Left kidney (tissue), 1 donor: ENCODE measurements at regions not wholly inside any gene's neighbourhood (a gene's known extent, or its start where the extent isn't known, plus 50 kb on each side); places are given as distances from the start of the nearest gene placed in this dataset.

ENCODE experiments used
- DNase-seq: peaks from one replicate; pipeline ENCODE4 v3.0.0-alpha.2; 2013

DNA sequence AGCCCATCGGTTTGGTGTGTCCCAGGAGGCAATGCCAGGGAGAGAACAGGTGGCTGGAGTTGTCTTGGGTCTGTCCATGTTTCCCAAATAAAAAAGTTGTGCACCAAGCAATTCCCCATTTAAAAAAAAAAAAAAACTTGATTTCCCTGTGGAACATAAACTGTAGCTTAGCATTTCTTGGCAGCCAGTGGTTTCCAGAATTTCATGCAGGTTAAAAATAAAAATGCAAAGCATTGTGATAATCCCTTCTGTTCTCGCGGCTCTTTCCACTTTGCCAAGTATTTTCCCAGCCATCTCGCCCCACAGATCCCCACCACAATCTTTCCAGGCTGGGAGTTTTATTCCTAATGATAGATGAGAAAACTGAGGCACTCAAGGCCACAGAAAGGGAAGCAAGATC, 51.4 kb upstream of the MSX1 start:
- DNase-seq, result no peak

DNA sequence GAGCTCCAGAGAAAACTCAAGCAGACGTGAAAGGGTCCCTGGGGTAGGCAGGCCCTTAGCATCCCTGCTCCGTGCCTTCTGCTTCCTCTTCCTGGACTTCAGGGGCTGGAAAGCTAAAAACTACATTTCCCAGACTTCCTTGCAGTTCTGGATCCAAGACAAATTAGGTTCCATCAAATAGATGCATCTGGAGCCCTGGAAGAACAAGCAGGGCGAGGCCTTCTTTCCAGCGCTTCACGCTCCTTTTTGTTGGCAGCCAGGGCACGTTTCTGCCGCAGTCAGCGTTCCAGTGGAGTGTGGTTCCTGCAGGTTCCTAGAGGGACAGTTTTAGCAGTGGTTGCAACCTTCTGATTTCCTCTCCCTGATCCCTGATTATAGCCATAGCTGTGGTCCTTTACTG, 53.6 kb upstream of the MSX1 start:
- DNase-seq, result no peak

DNA sequence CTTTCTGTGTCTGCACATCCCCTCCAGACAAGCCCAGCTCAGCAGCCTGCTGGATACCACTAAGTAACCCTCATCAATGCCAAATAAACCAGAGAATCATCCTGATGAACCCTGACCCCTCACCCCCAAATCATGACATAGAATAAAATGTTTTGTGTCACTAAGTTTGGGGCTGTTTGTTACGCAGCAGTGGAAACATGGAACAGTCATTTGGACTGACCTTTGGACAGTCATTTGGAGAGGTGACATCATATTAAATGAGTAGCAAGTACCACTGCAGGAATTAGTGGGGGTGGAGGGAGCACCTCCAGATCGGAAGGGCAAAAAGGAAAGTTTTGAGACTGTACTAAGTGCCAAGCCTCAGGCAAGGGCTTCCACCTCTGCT, 55.6 kb upstream of the MSX1 start:
- no peak for DNase-seq

DNA sequence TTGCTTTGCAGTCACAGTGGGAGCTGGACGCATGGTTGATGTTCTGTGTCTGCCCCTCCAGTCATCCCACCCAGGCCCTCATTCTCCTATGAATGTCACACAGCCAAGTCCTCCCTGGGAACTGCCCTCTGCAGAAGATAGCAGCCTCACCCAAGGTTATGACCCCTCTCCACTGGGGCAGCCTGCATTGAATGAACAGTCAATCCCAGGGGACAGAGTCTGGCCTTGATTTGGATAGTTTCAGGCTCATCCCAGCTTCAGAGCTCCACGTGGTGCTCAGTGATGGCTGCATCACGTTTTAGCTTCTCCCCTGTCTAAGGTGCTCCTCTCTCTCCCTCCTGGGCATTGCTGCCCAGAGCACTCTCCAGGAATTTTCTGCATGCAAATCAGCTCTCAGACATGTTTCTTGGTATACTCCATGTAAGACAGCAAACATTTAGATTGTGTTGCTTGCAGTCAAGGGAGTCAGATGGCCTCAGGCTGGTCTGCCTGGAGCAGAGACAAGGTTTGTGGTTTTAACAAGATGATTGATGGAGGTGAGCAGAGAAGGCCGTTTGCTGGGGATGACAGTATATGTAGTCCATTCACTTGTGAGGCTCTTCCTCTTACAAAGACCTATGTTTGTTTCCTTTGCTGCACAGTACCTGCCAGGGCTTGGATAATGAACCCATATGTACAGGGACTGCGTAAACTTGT, 56.1 kb upstream of the MSX1 start:
- DNase-seq, result no peak

DNA sequence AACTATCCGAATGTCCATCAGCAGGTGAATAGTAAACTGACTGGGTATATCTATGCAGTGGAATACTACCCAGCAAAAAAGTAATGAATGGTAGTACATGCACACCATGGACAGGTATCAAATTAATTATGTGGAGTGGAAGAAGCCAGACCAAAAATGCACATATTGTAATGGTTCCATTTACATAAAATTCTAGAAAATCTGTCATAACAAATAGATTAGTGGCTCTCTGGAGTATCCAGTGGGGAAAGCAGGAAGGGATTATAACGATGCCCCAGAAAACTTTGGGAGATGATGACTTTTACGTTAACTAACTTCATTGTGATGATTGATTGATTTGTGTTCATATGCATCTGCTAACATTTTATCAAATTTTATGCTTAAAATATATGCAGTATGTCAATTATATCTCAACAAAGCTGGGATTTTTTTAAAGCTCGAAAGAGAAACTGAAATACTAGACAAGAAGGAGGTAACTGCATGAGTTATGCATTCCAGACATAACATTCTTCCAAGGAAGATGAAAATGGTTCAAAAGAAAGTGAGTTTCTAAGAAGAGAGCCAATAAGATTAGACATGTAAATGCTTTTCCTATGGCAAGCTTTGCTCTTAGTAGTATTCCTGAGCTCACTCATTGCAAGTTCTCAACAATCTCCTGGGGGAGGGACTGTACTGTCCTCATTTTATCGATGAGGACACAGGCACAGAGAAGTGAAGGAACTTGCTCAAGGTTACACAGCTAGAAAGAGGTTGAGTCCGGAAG, 58.6 kb upstream of the MSX1 start:
- no peak for DNase-seq

DNA sequence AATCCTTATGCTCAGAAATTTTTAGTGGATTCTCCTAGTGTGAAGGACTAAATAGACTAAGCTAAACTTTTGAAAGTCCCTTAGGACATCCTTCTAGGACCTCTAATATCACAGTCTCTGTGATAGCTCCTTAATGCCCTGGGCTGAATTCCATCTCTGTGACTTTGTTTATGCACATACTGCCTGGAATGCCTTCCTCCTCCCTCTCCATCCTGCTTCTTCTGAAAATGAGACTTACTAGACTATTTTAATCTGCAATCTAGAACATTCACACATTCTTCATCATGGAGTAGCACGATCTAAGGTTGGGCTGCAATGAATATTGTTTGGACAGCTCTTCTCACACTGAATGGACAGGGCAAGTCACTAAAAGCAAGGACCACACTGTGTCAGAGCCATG, 65.0 kb upstream of the MSX1 start:
- no peak for DNase-seq

DNA sequence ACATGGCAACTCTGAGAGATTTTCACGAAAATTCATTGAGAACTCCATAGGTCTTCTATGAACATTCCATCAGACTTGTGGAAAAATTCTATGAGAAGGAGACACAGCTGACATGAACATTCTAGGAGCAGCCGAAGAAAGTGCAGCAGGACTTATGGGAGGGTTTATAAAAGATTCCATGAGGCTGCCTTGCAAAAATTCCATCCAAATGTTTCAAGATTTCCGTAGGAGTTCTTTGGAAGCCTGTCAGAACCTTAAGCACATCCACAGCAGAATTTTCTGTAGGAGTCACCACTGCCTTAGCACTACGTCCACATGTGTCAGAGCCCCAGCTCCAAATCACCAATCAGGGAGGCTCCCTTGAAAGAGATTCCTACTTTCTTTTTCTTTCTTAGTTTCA, 67.0 kb upstream of the MSX1 start:
- no peak for DNase-seq

DNA sequence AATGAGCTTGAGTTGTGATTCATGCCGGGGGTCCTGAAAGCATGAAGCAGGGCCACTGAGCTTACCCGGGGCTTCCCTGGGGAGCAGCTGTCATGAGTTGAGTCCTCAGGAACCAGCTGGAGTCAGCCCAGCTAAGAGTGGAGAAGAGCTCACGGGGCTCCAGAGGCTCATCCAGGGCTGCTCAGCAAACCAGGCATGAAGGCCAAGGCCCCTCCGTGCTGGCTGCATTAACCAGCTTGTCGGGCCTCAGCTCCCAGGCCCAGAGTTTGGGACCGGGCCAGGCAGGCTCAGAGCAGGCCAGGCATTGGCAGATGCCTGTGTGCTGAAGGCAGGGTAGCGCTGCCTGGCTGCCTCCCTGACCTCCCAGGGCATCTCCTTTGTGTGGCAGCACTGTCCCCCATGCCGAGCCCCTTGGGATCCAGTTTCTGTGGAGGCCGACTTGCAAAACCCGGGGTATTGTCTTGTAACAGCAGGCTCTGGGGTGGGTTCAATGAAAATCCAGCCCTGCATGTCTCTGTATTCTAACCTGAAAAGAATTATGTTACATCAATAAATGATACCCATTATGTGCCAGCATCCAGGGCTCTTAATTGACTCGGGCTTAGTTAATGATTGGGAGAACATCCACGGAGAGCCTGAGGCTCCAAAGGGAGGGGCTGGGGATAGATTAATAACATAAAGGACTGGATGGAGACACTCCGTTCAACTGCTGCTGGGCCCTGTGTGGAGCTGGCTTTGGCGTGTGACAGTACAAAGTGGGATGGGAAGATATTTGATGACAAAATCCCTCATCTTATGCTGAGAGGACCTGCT, 68.0 kb upstream of the MSX1 start:
- DNase-seq, result no peak

DNA sequence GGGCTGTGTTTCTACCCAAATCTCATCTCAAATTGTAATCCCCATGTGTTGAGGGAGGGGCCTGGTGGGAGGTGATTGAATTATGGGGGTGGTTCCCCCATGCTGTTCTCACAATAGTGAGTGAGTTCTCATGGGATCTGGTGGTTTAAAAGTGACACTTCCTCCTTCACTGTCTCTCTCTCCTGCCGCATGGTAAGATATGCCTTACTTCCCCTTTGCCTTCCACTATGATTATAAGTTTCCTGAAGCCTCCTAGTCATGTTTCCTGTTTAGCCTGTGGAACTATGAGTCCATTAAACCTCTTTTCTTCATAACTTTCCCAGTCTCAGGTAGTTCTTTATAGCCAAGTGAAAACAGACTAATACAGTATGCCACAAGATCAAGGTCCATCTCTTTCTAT, 70.0 kb upstream of the MSX1 start:
- DNase-seq, result no peak

DNA sequence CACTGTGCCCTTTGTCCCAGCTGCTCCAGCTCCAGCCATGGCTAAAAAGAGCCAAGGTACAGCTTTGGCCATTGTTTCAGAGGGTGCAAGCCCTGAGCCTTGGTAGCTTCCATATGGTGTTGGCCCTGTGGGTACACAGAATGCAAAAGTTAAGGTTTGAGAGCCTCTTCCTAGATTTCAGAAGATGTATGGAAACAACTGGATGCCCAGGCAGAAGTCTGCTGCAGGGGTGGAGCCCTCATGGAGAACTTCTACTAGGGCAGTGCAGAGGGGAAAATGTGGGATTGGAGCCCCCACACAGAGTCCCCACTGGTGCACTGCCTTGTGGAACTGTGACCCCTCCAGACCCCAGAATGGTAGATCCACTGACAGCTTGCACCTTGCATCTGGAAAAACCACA, 70.9 kb upstream of the MSX1 start:
- no peak for DNase-seq

DNA sequence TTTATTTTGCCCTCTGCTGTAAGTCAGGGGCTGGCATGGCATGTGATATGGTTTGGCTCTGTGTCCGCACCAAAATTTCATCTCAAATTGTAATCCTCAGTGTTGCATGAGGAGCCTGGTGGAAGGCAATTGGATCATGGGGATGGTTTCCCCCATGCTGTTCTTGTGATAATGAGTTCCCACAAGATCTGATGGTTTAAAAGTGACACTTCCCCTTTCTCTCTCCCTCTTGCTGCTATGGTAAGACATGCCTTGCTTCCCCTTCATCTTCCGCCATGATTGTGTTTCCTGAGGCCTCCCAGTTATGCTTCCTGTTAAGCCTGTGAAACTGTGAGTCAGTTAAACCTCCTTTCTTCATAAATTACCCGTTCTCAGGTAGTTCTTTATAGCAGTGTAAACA, 72.0 kb upstream of the MSX1 start:
- no peak for DNase-seq

DNA sequence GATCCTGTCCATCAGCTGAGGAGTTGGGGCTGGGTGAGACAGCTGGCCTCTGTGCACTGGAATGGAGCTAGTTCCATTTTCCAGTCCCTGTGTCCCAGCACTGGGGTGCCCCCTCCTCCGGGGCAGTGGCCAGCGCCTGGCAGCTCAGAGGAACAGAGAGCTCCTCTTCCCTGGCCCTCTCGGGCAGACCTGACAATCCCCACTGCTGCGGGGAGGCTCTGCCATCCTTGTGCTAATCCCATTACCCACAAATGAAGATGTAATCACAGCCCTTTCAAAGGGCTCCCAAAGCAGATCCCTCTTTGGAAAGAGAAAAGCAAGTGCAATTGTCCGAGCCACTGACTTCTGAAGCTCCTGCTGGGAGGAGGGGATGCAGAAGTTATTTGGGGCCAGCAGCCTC, 75.1 kb upstream of the MSX1 start:
- DNase-seq, result no peak

DNA sequence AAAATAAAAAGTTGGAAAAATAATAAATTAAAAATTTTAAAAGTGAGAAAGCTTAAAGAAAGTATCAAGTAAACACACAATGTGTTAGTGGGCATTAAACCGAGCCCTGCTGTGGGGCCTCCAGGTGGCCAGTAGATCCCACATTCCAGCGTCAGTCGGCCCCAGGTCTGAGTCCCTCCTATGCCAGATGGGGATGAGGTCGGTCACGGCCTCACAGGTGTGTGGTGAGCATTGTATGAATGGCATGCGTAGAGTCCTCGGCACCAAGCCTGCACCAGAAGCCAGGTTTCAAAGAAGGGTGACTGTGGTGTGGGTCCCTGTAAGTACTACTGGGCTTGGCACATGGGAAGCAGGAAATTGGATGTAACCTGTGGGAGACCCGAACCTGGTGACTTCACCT, 75.6 kb upstream of the MSX1 start:
- DNase-seq, result no peak

DNA sequence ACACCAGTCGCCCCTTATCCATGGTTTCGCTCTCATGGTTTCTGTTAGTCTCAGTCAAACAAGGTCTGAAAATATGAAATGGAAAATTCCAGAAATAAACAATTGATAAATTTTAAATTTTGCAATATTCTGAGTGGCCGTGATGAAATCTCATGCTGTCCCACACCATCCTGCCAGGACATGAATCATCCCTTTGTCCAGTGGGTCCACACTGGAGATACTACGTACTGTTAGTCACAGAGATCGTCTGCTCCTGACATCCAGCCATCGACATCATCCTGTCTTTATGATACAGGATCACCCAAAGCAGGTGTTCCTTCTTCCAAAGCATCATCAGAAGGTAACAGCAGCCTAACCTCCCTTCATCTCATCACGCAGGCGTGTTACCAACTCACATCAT, 76.5 kb upstream of the MSX1 start:
- no peak for DNase-seq

DNA sequence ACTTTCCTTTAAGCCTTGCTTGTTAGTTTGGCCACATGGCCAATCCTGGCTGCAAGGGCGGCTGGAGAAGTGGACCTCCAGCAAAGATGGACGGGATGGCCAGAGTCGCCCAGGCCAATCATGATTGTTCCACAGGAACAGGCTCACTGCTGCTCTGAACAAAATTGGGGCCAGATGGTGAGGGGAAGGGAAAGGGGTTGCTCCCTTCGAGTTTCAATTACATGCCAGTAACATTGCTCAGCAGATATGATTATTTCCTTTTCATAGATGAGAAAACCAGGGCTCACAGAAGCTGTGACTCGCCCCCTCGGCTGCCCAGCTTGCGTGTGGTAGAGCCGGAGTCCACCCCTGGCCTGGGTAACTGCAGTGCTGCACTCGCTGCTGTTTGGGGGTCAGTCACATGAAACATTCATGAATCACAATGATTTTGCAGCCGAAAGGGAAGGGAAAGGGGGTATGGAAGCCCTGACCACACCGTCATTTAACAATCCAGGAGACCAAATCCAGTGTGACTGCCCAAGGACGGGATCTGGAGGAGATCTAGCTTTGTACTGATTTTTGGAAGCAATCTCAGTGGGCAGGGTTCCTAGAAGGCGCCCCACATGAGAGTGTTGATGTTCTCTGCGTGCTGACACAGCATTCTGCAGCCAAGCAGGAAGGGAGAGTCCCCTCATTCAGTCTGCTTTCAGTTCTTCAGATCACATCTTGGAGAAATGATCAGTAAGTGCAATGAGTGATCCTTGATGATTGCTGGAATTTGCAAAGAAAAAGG, 77.3 kb upstream of the MSX1 start:
- no peak for DNase-seq

DNA sequence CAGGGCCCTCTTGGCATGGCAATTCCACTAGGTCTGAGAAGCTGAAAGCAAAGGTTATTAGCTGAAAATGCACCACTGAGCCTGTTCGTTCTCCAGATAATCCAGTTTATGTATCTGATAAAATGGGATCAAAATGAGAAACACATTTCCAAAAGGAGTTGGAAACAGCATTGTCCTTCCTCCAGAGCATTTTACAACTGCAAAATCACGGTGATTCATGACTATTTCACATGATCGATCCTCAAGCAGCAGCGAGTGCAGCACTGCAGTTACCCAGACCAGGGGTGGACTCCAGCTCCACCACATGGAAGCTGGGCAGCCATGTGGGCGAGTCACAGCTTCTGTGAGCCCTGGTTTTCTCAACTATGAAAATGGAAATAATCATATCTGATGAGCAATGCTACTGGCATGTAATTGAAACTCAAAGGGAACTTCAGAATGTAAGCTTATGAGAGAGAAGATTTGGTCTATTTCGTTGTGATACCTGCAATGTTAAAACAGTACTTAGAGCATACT, 78.7 kb upstream of the MSX1 start:
- DNase-seq, result no peak

DNA sequence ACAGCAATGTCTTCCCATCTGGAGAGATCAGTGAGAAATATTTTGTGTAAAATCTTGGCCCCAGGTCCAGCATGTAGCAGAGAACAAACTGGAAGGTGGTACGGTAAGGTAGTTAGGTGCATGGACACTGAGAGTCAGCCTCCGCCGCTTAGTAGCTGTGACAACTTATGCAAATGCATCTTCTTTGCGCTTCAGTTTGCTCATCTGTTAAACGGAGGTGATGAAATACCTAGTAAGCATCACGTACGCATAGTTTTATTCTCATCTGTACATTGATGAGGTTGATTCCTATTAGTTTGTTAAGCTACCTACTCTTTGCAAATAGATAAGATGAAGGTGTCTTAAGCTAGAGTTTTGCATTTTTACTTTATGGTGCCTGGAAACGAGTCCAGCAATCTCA, 80.0 kb upstream of the MSX1 start:
- no peak for DNase-seq

DNA sequence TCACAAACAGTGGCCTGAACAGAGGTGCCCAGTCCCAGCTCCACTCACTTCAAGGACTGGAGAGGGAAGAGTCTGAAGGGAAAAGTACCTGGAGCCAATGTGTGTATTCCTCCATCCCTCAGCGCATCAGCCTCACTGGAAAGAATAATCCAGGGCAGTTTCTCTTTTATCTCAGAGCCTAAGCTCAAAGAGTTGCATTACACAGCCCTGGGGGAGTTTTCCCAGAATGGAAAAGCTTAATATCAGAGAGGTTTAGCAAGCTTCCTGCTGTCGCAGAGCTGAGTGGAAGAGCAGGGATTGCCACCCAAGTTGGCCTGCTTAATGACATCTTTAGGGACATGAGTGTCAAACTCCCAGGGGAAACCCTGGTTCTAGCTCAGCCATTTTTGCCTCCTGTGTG, 80.4 kb upstream of the MSX1 start:
- DNase-seq, result no peak

DNA sequence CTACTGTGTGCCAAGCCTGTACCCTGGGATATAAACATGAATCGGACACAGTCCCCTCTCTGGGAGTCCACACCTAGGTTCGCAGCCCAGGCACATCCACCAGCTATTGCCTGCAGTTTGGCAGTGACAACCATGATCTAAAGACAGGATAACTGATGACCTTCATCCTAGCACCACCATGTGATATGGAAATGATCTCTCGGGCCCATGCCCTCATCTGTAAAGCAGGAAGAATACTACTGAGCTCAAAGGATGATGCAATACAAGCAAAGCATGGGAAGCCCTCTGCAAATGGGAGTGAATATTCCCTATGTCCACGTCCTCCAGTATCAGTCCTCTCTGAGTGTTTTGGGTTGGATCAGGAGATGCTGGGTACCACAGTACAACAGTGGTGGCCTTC, 80.9 kb upstream of the MSX1 start:
- DNase-seq, result no peak

DNA sequence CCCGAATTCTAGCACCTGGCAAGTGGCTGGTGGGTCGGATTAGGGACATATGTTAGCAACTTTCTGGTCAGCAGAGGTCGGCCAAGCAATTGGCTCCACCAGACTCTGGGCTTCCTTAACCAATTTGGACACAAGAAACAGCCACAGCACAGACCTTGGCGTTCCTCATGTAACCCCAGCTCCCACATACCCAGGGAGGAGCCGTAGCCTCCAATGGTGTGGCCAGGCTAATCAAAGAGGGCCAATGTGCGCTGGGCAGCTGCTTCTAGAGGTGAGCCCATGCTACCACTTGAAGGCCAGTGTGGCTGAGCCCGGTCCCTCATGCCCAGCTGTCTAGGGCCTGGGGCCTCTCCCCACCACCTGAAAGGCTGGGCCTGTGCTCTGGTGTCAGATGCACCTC, 82.5 kb upstream of the MSX1 start:
- no peak for DNase-seq

DNA sequence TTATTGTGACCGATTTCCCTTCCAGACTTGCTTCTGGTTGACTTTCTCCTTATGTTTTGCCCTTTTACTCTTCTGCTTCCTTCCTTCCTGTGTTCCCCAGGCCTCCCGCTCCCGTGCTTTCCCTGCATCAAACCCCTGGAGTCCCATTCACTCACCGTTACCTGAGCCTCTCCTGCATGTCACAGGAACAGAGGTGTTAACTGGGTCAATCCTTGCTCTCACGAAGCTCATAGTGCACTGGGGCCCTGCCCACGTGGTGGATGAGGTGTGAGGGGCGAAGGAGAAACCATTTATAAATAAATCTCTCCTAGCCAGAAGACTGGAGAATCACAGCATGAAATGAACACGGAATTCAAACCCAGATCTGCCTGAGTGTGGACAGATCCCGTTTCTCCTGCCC, 83.1 kb upstream of the MSX1 start:
- no peak for DNase-seq

DNA sequence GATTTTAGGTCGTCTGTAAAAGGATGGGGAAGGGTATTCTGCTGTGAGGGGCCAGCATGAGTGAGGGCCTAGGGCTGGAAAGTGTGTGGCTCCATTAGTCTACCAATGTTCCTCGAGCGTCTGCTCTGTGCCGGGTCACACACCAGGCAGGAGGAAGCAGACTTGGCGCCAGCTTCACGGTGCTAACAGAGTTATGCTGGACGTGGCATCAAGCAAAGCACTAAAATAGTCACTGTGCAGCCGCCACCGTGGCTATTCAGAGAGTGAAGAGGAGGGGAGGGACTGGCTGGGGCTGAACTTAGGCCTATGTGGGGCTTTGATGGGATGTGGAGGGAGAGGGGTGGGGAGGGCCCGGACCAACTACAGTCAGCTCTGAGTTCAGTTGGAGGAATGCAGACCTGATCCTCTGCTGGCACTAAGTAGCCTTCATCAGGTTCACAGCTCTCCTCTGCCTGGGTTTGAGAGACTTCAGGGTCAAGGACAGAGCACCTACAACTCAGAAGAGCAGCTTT, 83.9 kb upstream of the MSX1 start:
- DNase-seq, result no peak
